OCI-LY1 (cell line): ENCODE measurements at regions not wholly inside any gene's neighbourhood (a gene's known extent, or its start where the extent isn't known, plus 50 kb on each side); places are given as distances from the start of the nearest gene placed in this dataset.

ENCODE experiments used
- H2AFZ ChIP-seq: fragments of 200-600 bp; sonication (generic), shearing (Covaris generic); 2 replicates; pipeline ENCODE4 v1.6.0; 2014; ENCODE audit warnings: antibody characterized with exemption, mild to moderate bottlenecking, low read length
- H3F3A ChIP-seq: fragments of 200-600 bp; sonication (generic), shearing (Covaris generic); 2 replicates; pipeline ENCODE4 v1.6.0; 2014; ENCODE audit warnings: mild to moderate bottlenecking, antibody characterized with exemption, low read length, moderate library complexity; ENCODE audit not compliant: insufficient read depth
- H3K27ac ChIP-seq: fragments of 200-600 bp; sonication (generic); 2 replicates; pipeline ENCODE4 v1.5.1; 2014; ENCODE audit warnings: low read length, mixed run types, mild to moderate bottlenecking, low read depth; ENCODE audit not compliant: poor library complexity, severe bottlenecking
- H3K27me3 ChIP-seq: fragments of 200-600 bp; sonication (generic); 2 replicates; pipeline ENCODE4 v1.6.0; 2014; ENCODE audit warnings: antibody characterized with exemption, mild to moderate bottlenecking, low read length, moderate library complexity; ENCODE audit not compliant: insufficient read depth
- H3K36me3 ChIP-seq: fragments of 200-600 bp; sonication (generic); 2 replicates; pipeline ENCODE4 v1.6.1; 2014; ENCODE audit warnings: mild to moderate bottlenecking, antibody characterized with exemption, low read length, moderate library complexity, mixed read lengths; ENCODE audit not compliant: insufficient read depth
- H3K4me1 ChIP-seq: fragments of 200-600 bp; sonication (generic); 2 replicates; pipeline ENCODE4 v1.5.1; 2014; ENCODE audit warnings: mild to moderate bottlenecking, low read length, moderate library complexity; ENCODE audit not compliant: insufficient read depth, severe bottlenecking
- H3K4me2 ChIP-seq: fragments of 200-600 bp; sonication (generic), shearing (Covaris generic); 2 replicates; pipeline ENCODE4 v1.6.1; 2014; ENCODE audit warnings: low read length
- H3K4me3 ChIP-seq: fragments of 200-600 bp; sonication (generic); 2 replicates; pipeline ENCODE4 v1.5.1; 2014; ENCODE audit warnings: low read length, low read depth, mild to moderate bottlenecking, mixed read lengths; ENCODE audit not compliant: poor library complexity, severe bottlenecking
- H3K79me2 ChIP-seq: fragments of 200-600 bp; shearing (Covaris generic); 2 replicates; pipeline ENCODE4 v1.6.1; 2016; ENCODE audit warnings: mixed run types, low read length, mixed read lengths; ENCODE audit not compliant: insufficient read depth
- H3K9ac ChIP-seq: fragments of 200-600 bp; sonication (generic), shearing (Covaris generic); 2 replicates; pipeline ENCODE4 v1.6.1; 2014; ENCODE audit warnings: mild to moderate bottlenecking, low read length, mixed read lengths
- H3K9me2 ChIP-seq: fragments of 200-600 bp; sonication (generic), shearing (Covaris generic); 2 replicates; pipeline ENCODE4 v1.6.1; 2014; ENCODE audit warnings: low read depth, mild to moderate bottlenecking, low read length, mixed read lengths
- H3K9me3 ChIP-seq: fragments of 200-600 bp; shearing (Covaris generic); 2 replicates; pipeline ENCODE4 v1.6.1; 2014; ENCODE audit warnings: low read length, mixed read lengths
- H4K20me1 ChIP-seq: fragments of 200-600 bp; sonication (generic), shearing (Covaris generic); 2 replicates; pipeline ENCODE4 v1.6.0; 2016; ENCODE audit warnings: mild to moderate bottlenecking, low read length; ENCODE audit not compliant: insufficient read depth
- EZH2 ChIP-seq: fragments of 200-600 bp; sonication (generic), shearing (Covaris generic); IDR thresholded peaks from 2 replicates; pipeline ENCODE4 v1.8.0; 2017; ENCODE audit warnings: borderline replicate concordance, mixed run types, mild to moderate bottlenecking, antibody characterized with exemption, low read length, moderate library complexity, mixed read lengths
- TF ChIP-seq, protein P1 (sequence below): fragments of 200-600 bp; sonication (generic), shearing (Covaris generic); IDR thresholded peaks from 2 replicates; pipeline ENCODE4 v1.5.1; 2017; ENCODE audit warnings: mild to moderate bottlenecking, antibody characterized with exemption, low read length, moderate library complexity, mixed read lengths

DNA sequence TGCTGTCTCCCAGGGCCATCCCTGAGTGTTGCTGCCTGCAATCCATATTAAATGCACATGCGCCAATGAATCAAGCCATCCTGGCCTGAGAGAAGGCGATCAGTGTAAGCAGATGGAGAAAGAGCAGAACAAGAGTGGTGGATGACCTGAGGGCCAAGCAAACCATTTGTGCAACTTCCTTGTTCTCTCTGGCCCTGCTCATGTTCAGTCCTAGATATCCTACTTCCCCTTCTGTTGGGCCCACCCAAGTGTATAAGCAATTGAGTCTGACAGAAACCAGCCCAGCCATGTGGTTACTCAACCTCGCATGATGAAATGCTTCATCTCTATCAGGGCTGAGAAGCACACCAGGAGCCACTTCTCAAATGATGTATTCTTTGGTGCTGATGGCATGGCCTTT, 383.1 kb upstream of the ID2 start:
- H2AFZ ChIP-seq = no peak overlapping the region
- H3K4me1 ChIP-seq = peaks cover 30% of the 10 kb centered on the region
- no peak overlapping the region for H3K27ac ChIP-seq
- no peaks in the 10 kb centered on the region for H3K27me3 ChIP-seq
- H4K20me1 ChIP-seq = no peaks in the 10 kb centered on the region
- H3K9me2 ChIP-seq = no peaks in the 10 kb centered on the region
- no peak overlapping the region for H3K4me2 ChIP-seq
- no peak overlapping the region for H3K9ac ChIP-seq
- no peaks in the 10 kb centered on the region for H3K36me3 ChIP-seq
- H3K9me3 ChIP-seq = no peaks in the 10 kb centered on the region
- TF ChIP-seq, protein P1, sequence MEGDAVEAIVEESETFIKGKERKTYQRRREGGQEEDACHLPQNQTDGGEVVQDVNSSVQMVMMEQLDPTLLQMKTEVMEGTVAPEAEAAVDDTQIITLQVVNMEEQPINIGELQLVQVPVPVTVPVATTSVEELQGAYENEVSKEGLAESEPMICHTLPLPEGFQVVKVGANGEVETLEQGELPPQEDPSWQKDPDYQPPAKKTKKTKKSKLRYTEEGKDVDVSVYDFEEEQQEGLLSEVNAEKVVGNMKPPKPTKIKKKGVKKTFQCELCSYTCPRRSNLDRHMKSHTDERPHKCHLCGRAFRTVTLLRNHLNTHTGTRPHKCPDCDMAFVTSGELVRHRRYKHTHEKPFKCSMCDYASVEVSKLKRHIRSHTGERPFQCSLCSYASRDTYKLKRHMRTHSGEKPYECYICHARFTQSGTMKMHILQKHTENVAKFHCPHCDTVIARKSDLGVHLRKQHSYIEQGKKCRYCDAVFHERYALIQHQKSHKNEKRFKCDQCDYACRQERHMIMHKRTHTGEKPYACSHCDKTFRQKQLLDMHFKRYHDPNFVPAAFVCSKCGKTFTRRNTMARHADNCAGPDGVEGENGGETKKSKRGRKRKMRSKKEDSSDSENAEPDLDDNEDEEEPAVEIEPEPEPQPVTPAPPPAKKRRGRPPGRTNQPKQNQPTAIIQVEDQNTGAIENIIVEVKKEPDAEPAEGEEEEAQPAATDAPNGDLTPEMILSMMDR = no peak
- no peak for TF ChIP-seq EZH2
- H3K79me2 ChIP-seq = no peaks in the 10 kb centered on the region
- H3F3A ChIP-seq = no peaks in the 10 kb centered on the region
- H3K4me3 ChIP-seq = no peak overlapping the region

- H3K27me3 ChIP-seq = no peaks in the 10 kb centered on the region
Measured at GRCh38 chr2:8300216-8300615, 381.6 kb upstream of the ID2 start.

GRCh38 chr2:8300905-8301304, 381.0 kb upstream of the ID2 start:
- no peak for TF ChIP-seq EZH2
- TF ChIP-seq, protein P1 = no peak
- Histone ChIP-seq H3K27ac (no peak overlapping the region), H3K27me3 (no peaks in the 10 kb centered on the region)

More at GRCh38 chr2:8300216-8300615, 381.6 kb upstream of the ID2 start:
- H3F3A ChIP-seq = no peaks in the 10 kb centered on the region
- no peak overlapping the region for H3K4me2 ChIP-seq
- H3K9me3 ChIP-seq = no peaks in the 10 kb centered on the region
- no peaks in the 10 kb centered on the region for H3K79me2 ChIP-seq
- H3K27ac ChIP-seq = no peak overlapping the region
- no peaks in the 10 kb centered on the region for H3K36me3 ChIP-seq
- H3K4me3 ChIP-seq = no peak overlapping the region
- no peaks in the 10 kb centered on the region for H4K20me1 ChIP-seq
- peaks cover 32% of the 10 kb centered on the region for H3K4me1 ChIP-seq
- H3K9ac ChIP-seq = no peak overlapping the region
- no peaks in the 10 kb centered on the region for H3K9me2 ChIP-seq
- TF ChIP-seq EZH2 = no peak
- TF ChIP-seq, protein P1 = no peak
- no peak overlapping the region for H2AFZ ChIP-seq

More at GRCh38 chr2:8300905-8301304, 381.0 kb upstream of the ID2 start:
- Histone ChIP-seq H3K4me2 (no peak overlapping the region), H4K20me1 (no peaks in the 10 kb centered on the region), H3K36me3 (no peaks in the 10 kb centered on the region), H3K4me3 (no peak overlapping the region), H3F3A (no peaks in the 10 kb centered on the region), H3K9me2 (no peaks in the 10 kb centered on the region), H3K4me1 (peaks cover 32% of the 10 kb centered on the region), H3K9me3 (no peaks in the 10 kb centered on the region), H2AFZ (no peak overlapping the region), H3K9ac (no peak overlapping the region), H3K79me2 (no peaks in the 10 kb centered on the region)
